Vagina (tissue), 2 donors: ENCODE measurements at regions not wholly inside any gene's neighbourhood (a gene's known extent, or its start where the extent isn't known, plus 50 kb on each side); places are given as distances from the start of the nearest gene placed in this dataset.

Source experiments
- DNase-seq, 2 donors: peaks; one replicate each; pipeline ENCODE4 v3.0.0-alpha.2; 2017; ENCODE audit errors: extremely low spot score in 2 of 2
- H3K27ac ChIP-seq: fragments of 200-600 bp; sonication (generic); one replicate; pipeline ENCODE4 v1.5.1; 2019
- H3K27me3 ChIP-seq: fragments of 200-600 bp; sonication (generic); one replicate; pipeline ENCODE4 v1.5.1; 2019
- H3K36me3 ChIP-seq, 2 donors: fragments of 200-600 bp; sonication (generic); one replicate each; pipeline ENCODE4 v1.5.1; 2017 to 2019
- H3K4me1 ChIP-seq: fragments of 200-600 bp; sonication (generic); one replicate; pipeline ENCODE4 v1.5.1; 2019
- H3K4me3 ChIP-seq, 2 donors: fragments of 200-600 bp; sonication (generic); 1 replicate in 1 of 2; 2 replicates in 1 of 2; pipeline ENCODE4 v1.5.1; 2016 to 2019
- H3K9me3 ChIP-seq: fragments of 200-600 bp; sonication (generic); one replicate; pipeline ENCODE4 v1.5.1; 2019
- CTCF ChIP-seq, 3 experiments: fragments of 450-650 bp in 2 of 3; fragments of 200-600 bp in 1 of 3; sonication (generic) in 1 of 3; IDR thresholded peaks; one replicate each; pipeline ENCODE4 v1.5.1; 2017 to 2019; ENCODE audit warnings: antibody characterized with exemption in 3 of 3, mild to moderate bottlenecking in 2 of 3, moderate library complexity in 2 of 3
- POLR2A ChIP-seq, 2 donors: fragments of 450-650 bp; IDR thresholded peaks; one replicate each; pipeline ENCODE4 v1.6.1; 2017; ENCODE audit warnings: antibody characterized with exemption in 2 of 2, mild to moderate bottlenecking in 2 of 2, moderate library complexity in 2 of 2
- POLR2AphosphoS5 ChIP-seq, 2 donors: sonication (generic); formaldehyde crosslinking; IDR thresholded peaks; one replicate each; pipeline ENCODE4 v1.9.0; 2017; ENCODE audit warnings: antibody characterized with exemption in 2 of 2, mild to moderate bottlenecking in 2 of 2, low read depth in 1 of 2; ENCODE audit not compliant: insufficient read depth in 1 of 2
- intact Hi-C: fragments of 100-400 bp; cut with DNase I; formaldehyde crosslinking; loops from one replicate; pipeline ENCODE4 v1.15.1; 2023

- TF ChIP-seq POLR2A (IDR thresholded peaks at IDR 0.05) (no peak), CTCF (IDR thresholded peaks at IDR 0.05) (no peak), POLR2AphosphoS5 (IDR thresholded peaks at IDR 0.05; ENCODE audit: insufficient read depth in 1 of 2, low read depth in 1 of 2) (no peak)
- no peak for DNase-seq
- Histone ChIP-seq H3K27ac (no peak overlapping the region), H3K4me3 (no peak overlapping the region), H3K9me3 (no peaks in the 10 kb centered on the region), H3K36me3 (no peaks in the 10 kb centered on the region), H3K4me1 (no peaks in the 10 kb centered on the region), H3K27me3 (no peaks in the 10 kb centered on the region)
- intact Hi-C loops = no loop called here
Measured at GRCh38 chr2:165016772-165017411, 61.6 kb upstream of the SLC38A11 start.

- no peaks in the 10 kb centered on the region for H3K4me1 ChIP-seq
- no peak overlapping the region for H3K4me3 ChIP-seq
- H3K9me3 ChIP-seq = no peaks in the 10 kb centered on the region
- H3K36me3 ChIP-seq = no peaks in the 10 kb centered on the region
- intact Hi-C loops = no loop called here
- H3K27me3 ChIP-seq = no peaks in the 10 kb centered on the region
- DNase-seq = no peak
- peak in 1 of 3 experiments; percentile 39 for TF ChIP-seq CTCF (IDR thresholded peaks at IDR 0.05)
- TF ChIP-seq POLR2A (IDR thresholded peaks at IDR 0.05) = no peak
- TF ChIP-seq POLR2AphosphoS5 (IDR thresholded peaks at IDR 0.05; ENCODE audit: insufficient read depth in 1 of 2, low read depth in 1 of 2) = no peak
- H3K27ac ChIP-seq = no peak overlapping the region
Measured at GRCh38 chr2:165015052-165015642, 59.8 kb upstream of the SLC38A11 start.

GRCh38 chr2:165013944-165014619 is 58.8 kb upstream of the SLC38A11 start:
- Histone ChIP-seq H3K36me3 (no peaks in the 10 kb centered on the region), H3K4me1 (no peaks in the 10 kb centered on the region), H3K4me3 (no peak overlapping the region), H3K27ac (no peak overlapping the region), H3K9me3 (no peaks in the 10 kb centered on the region), H3K27me3 (no peaks in the 10 kb centered on the region)
- no peak for DNase-seq
- intact Hi-C loops = no loop called here
- TF ChIP-seq POLR2A (IDR thresholded peaks at IDR 0.05) (no peak), CTCF (IDR thresholded peaks at IDR 0.05) (no peak), POLR2AphosphoS5 (IDR thresholded peaks at IDR 0.05; ENCODE audit: insufficient read depth in 1 of 2, low read depth in 1 of 2) (no peak)

- Histone ChIP-seq H3K27ac (no peak overlapping the region), H3K9me3 (no peaks in the 10 kb centered on the region), H3K4me3 (no peak overlapping the region), H3K36me3 (no peaks in the 10 kb centered on the region), H3K4me1 (no peaks in the 10 kb centered on the region), H3K27me3 (no peaks in the 10 kb centered on the region)
- intact Hi-C loops = no loop called here
- DNase-seq = no peak
- TF ChIP-seq POLR2A (IDR thresholded peaks at IDR 0.05) = no peak
- no peak for TF ChIP-seq POLR2AphosphoS5 (IDR thresholded peaks at IDR 0.05; ENCODE audit: insufficient read depth in 1 of 2, low read depth in 1 of 2)
- TF ChIP-seq CTCF (IDR thresholded peaks at IDR 0.05) = no peak
Measured at GRCh38 chr2:165011199-165011598, 55.9 kb upstream of the SLC38A11 start.

- DNase-seq = no peak
- Histone ChIP-seq H3K4me1 (no peaks in the 10 kb centered on the region), H3K27me3 (no peaks in the 10 kb centered on the region), H3K4me3 (no peak overlapping the region), H3K9me3 (no peaks in the 10 kb centered on the region), H3K36me3 (no peaks in the 10 kb centered on the region), H3K27ac (no peak overlapping the region)
- intact Hi-C loops = no loop called here
- TF ChIP-seq POLR2AphosphoS5 (IDR thresholded peaks at IDR 0.05; ENCODE audit: insufficient read depth in 1 of 2, low read depth in 1 of 2) = no peak
- no peak for TF ChIP-seq POLR2A (IDR thresholded peaks at IDR 0.05)
- TF ChIP-seq CTCF (IDR thresholded peaks at IDR 0.05) = no peak
Measured at GRCh38 chr2:165010556-165010955, 55.2 kb upstream of the SLC38A11 start.
